Right cardiac atrium (tissue), 5 donors: ENCODE measurements at regions not wholly inside any gene's neighbourhood (a gene's known extent, or its start where the extent isn't known, plus 50 kb on each side); places are given as distances from the start of the nearest gene placed in this dataset.

ENCODE experiments used
- ATAC-seq, 2 donors: fragments of 200-7000 bp; cut with Tn5 transposase; one replicate each; pipeline versions ENCODE4 v1.8.0 to v1.9.1; 2020; ENCODE audit warnings: moderate library complexity in 2 of 2, mild to moderate bottlenecking in 1 of 2
- DNase-seq, 3 donors: peaks; one replicate each; pipeline ENCODE4 v3.0.0-alpha.2; 2020
- H3K27ac ChIP-seq: one replicate; pipeline ENCODE4 v1.5.1; 2013; ENCODE audit warnings: mild to moderate bottlenecking, low read length, control low read depth, moderate library complexity
- H3K27me3 ChIP-seq: one replicate; pipeline ENCODE4 v1.6.1; 2013; ENCODE audit not compliant: control insufficient read depth, insufficient read depth
- H3K4me1 ChIP-seq: one replicate; pipeline ENCODE4 v1.6.1; 2013; ENCODE audit warnings: low read length; ENCODE audit not compliant: control insufficient read depth, insufficient read depth
- H3K4me3 ChIP-seq: one replicate; pipeline ENCODE4 v1.5.1; 2013; ENCODE audit warnings: low read length, control low read depth
- H3K9me3 ChIP-seq: one replicate; pipeline ENCODE4 v1.6.1; 2013; ENCODE audit warnings: low read length; ENCODE audit not compliant: control insufficient read depth
- WGBS: extraction: QIAGEN DNeasy Blood & Tissue Kit; methylation state at CpG from one replicate; pipeline ENCODE4 v1.1.7; 2013; 5-methylcytosine and 5-hydroxymethylcytosine counted together
- intact Hi-C, 4 donors: fragments of 100-400 bp; cut with DNase I; formaldehyde crosslinking; loops; one replicate each; pipeline versions ENCODE4 v1.11.0 to v1.14.0; 2022 to 2023
- donor health status: healthy with polysubstance abuse.
- donor health status: DM: no; HTN: yes; CAD: no.
- donor health status: DM: no; HTN: no; CAD: no.
- donor health status: DM: no; HTN: yes; CAD: no; lungs with severe emphysema.
- donor health status: DM: yes; HTN: yes; CAD: no.

GRCh38 chr3:1945698-1946097 lies 153.0 kb upstream of the CNTN4 start:
- H3K4me1 ChIP-seq, result no peaks in the 10 kb centered on the region
- H3K4me3 ChIP-seq, result no peak overlapping the region
- intact Hi-C loops, result no loop called here
- no peak overlapping the region for H3K27ac ChIP-seq
- ATAC-seq (no peak), DNase-seq (no peak)
- H3K9me3 ChIP-seq, result no peaks in the 10 kb centered on the region
- H3K27me3 ChIP-seq, result no peaks in the 10 kb centered on the region

GRCh38 chr3:1953536-1953935 lies 145.1 kb upstream of the CNTN4 start:
- DNase-seq (no peak), ATAC-seq (no peak)
- Histone ChIP-seq H3K4me1 (no peaks in the 10 kb centered on the region), H3K27ac (no peak overlapping the region), H3K9me3 (no peaks in the 10 kb centered on the region), H3K27me3 (no peaks in the 10 kb centered on the region), H3K4me3 (no peak overlapping the region)
- intact Hi-C loops, result no loop called here
- WGBS, result 69% methylated on average over 7 of the region's 7 CpGs

GRCh38 chr3:1954632-1955031 lies 144.0 kb upstream of the CNTN4 start:
- Histone ChIP-seq H3K9me3 (no peaks in the 10 kb centered on the region), H3K27me3 (no peaks in the 10 kb centered on the region), H3K4me3 (no peak overlapping the region), H3K4me1 (no peaks in the 10 kb centered on the region), H3K27ac (no peak overlapping the region)
- ATAC-seq (no peak), DNase-seq (no peak)
- intact Hi-C loops, result no loop called here

- Histone ChIP-seq H3K27ac (no peak overlapping the region), H3K4me1 (no peaks in the 10 kb centered on the region), H3K9me3 (no peaks in the 10 kb centered on the region), H3K4me3 (no peak overlapping the region), H3K27me3 (no peaks in the 10 kb centered on the region)
- intact Hi-C loops, result no loop called here
- WGBS, result 59% methylated on average over 1 of the region's 1 CpG
- ATAC-seq (no peak), DNase-seq (no peak)
These were observed 143.5 kb upstream of the CNTN4 start for GRCh38 chr3:1955170-1955569.

- intact Hi-C loops, result no loop called here
- DNase-seq (no peak), ATAC-seq (no peak)
- 80% methylated on average over 3 of the region's 3 CpGs for WGBS
- Histone ChIP-seq H3K9me3 (no peaks in the 10 kb centered on the region), H3K27me3 (no peaks in the 10 kb centered on the region), H3K4me1 (no peaks in the 10 kb centered on the region), H3K4me3 (no peak overlapping the region), H3K27ac (no peak overlapping the region)
These were observed 142.9 kb upstream of the CNTN4 start for GRCh38 chr3:1955750-1956149.

- WGBS, result 58% methylated on average over 3 of the region's 3 CpGs
- ATAC-seq, result no peak
- H3K9me3 ChIP-seq, result no peaks in the 10 kb centered on the region
- no peak overlapping the region for H3K4me3 ChIP-seq
- H3K27ac ChIP-seq, result no peak overlapping the region
- H3K4me1 ChIP-seq, result no peaks in the 10 kb centered on the region
- H3K27me3 ChIP-seq, result no peaks in the 10 kb centered on the region
- intact Hi-C loops, result no loop called here
- no peak for DNase-seq
These were observed 138.2 kb upstream of the CNTN4 start for GRCh38 chr3:1960506-1960905.

GRCh38 chr3:1962396-1963088 lies 136.1 kb upstream of the CNTN4 start:
- DNase-seq, result no peak
- 84% methylated on average over 8 of the region's 8 CpGs for WGBS
- Histone ChIP-seq H3K27ac (no peak overlapping the region), H3K4me3 (no peak overlapping the region), H3K4me1 (no peaks in the 10 kb centered on the region), H3K27me3 (no peaks in the 10 kb centered on the region), H3K9me3 (no peaks in the 10 kb centered on the region)
- no peak for ATAC-seq
- intact Hi-C loops, result no loop called here

GRCh38 chr3:1963896-1964295 lies 134.8 kb upstream of the CNTN4 start:
- intact Hi-C loops, result no loop called here
- Histone ChIP-seq H3K27ac (no peak overlapping the region), H3K9me3 (no peaks in the 10 kb centered on the region), H3K4me3 (no peak overlapping the region), H3K27me3 (no peaks in the 10 kb centered on the region), H3K4me1 (no peaks in the 10 kb centered on the region)
- no peak for ATAC-seq
- no peak for DNase-seq
- 78% methylated on average over 3 of the region's 3 CpGs for WGBS

GRCh38 chr3:1967525-1967924 lies 131.1 kb upstream of the CNTN4 start:
- DNase-seq (no peak), ATAC-seq (no peak)
- Histone ChIP-seq H3K27ac (no peak overlapping the region), H3K9me3 (no peaks in the 10 kb centered on the region), H3K27me3 (no peaks in the 10 kb centered on the region), H3K4me3 (no peak overlapping the region), H3K4me1 (no peaks in the 10 kb centered on the region)
- intact Hi-C loops, result no loop called here
- 84% methylated on average over 2 of the region's 2 CpGs for WGBS

- WGBS, result 40% methylated on average over 2 of the region's 2 CpGs
- ATAC-seq (no peak), DNase-seq (no peak)
- no peak overlapping the region for H3K4me3 ChIP-seq
- intact Hi-C loops, result no loop called here
- no peak overlapping the region for H3K27ac ChIP-seq
- no peaks in the 10 kb centered on the region for H3K9me3 ChIP-seq
- no peaks in the 10 kb centered on the region for H3K4me1 ChIP-seq
- H3K27me3 ChIP-seq, result no peaks in the 10 kb centered on the region
These were observed 129.4 kb upstream of the CNTN4 start for GRCh38 chr3:1969281-1969680.

- DNase-seq (no peak), ATAC-seq (no peak)
- no peak overlapping the region for H3K27ac ChIP-seq
- H3K4me1 ChIP-seq, result no peaks in the 10 kb centered on the region
- 27% methylated on average over 1 of the region's 1 CpG for WGBS
- H3K4me3 ChIP-seq, result no peak overlapping the region
- intact Hi-C loops, result no loop called here
- no peaks in the 10 kb centered on the region for H3K9me3 ChIP-seq
- H3K27me3 ChIP-seq, result no peaks in the 10 kb centered on the region
These were observed 126.9 kb upstream of the CNTN4 start for GRCh38 chr3:1971780-1972179.

- WGBS, result 82% methylated on average over 5 of the region's 5 CpGs
These were observed 118.6 kb upstream of the CNTN4 start for GRCh38 chr3:1979961-1980615.

More at GRCh38 chr3:1979961-1980615, 118.6 kb upstream of the CNTN4 start:
- intact Hi-C loops, result no loop called here
- DNase-seq (no peak), ATAC-seq (no peak)
- Histone ChIP-seq H3K9me3 (no peaks in the 10 kb centered on the region), H3K4me3 (no peak overlapping the region), H3K27me3 (no peaks in the 10 kb centered on the region), H3K4me1 (no peaks in the 10 kb centered on the region), H3K27ac (no peak overlapping the region)
